Amniotic stem cell (primary cell): ENCODE measurements at regions not wholly inside any gene's neighbourhood (a gene's known extent, or its start where the extent isn't known, plus 50 kb on each side); places are given as distances from the start of the nearest gene placed in this dataset.
A peak's percentile ranks its signal among the peaks of the same experiment; 100 is the strongest.
"Not testable (repeated sequence)": the region's sequence is repeated elsewhere in the genome, so short reads cannot be mapped to it uniquely, and the experiment has no call there.

Experiments used
- DNase-seq: peaks from one replicate; lab custom pipeline; 2025; lab: John Stamatoyannopoulos, UW

GRCh38 chr10:3574451-3574850 lies 210.6 kb downstream of the KLF6 start:
- DNase-seq: no peak

- DNase-seq: no peak
Observed at GRCh38 chr10:3573498-3573897, 211.5 kb downstream of the KLF6 start.

- DNase-seq: no peak
Observed at GRCh38 chr10:3571310-3571825, 213.6 kb downstream of the KLF6 start.

- no peak for DNase-seq
Observed at GRCh38 chr10:3570855-3571266, 214.1 kb downstream of the KLF6 start.

- no peak for DNase-seq
Observed at GRCh38 chr10:3570131-3570729, 214.8 kb downstream of the KLF6 start.

- DNase-seq: no peak
Observed at GRCh38 chr10:3568983-3569382, 216.0 kb downstream of the KLF6 start.

- no peak for DNase-seq
Observed at GRCh38 chr10:3568392-3568791, 216.6 kb downstream of the KLF6 start.

GRCh38 chr10:3567291-3567963 lies 217.6 kb downstream of the KLF6 start:
- no peak for DNase-seq

GRCh38 chr10:3566627-3567026 lies 218.4 kb downstream of the KLF6 start:
- DNase-seq: no peak

GRCh38 chr10:3564346-3565002 lies 220.5 kb downstream of the KLF6 start:
- no peak for DNase-seq

GRCh38 chr10:3563298-3563697 lies 221.7 kb downstream of the KLF6 start:
- no peak for DNase-seq

- DNase-seq: not testable (repeated sequence)
Observed at GRCh38 chr10:3560628-3561027, 224.4 kb downstream of the KLF6 start.

GRCh38 chr10:3559527-3559926 lies 225.5 kb downstream of the KLF6 start:
- no peak for DNase-seq

- no peak for DNase-seq
Observed at GRCh38 chr10:3559011-3559410, 226.0 kb downstream of the KLF6 start.

- not testable (repeated sequence) for DNase-seq
Observed at GRCh38 chr10:3556191-3557017, 228.6 kb downstream of the KLF6 start.

GRCh38 chr10:3554121-3554522 lies 230.9 kb downstream of the KLF6 start:
- DNase-seq: no peak

- no peak for DNase-seq
Observed at GRCh38 chr10:3552281-3552680, 232.7 kb downstream of the KLF6 start.

- DNase-seq: no peak
Observed at GRCh38 chr10:3551761-3552160, 233.2 kb downstream of the KLF6 start.

GRCh38 chr10:3549118-3549517 lies 235.9 kb downstream of the KLF6 start:
- DNase-seq: no peak

GRCh38 chr10:3548702-3549101 lies 236.3 kb downstream of the KLF6 start:
- DNase-seq: no peak

- DNase-seq: peak; percentile 16
Observed at GRCh38 chr10:3548076-3548475, 236.9 kb downstream of the KLF6 start.

GRCh38 chr10:3544561-3544960 lies 240.4 kb downstream of the KLF6 start:
- DNase-seq: no peak
